ENCODE measurements at regions not wholly inside any gene's neighbourhood (a gene's known extent, or its start where the extent isn't known, plus 50 kb on each side); places are given as distances from the start of the nearest gene placed in this dataset.
"Not testable (repeated sequence)": the region's sequence is repeated elsewhere in the genome, so short reads cannot be mapped to it uniquely, and the experiment has no call there.

DNA sequence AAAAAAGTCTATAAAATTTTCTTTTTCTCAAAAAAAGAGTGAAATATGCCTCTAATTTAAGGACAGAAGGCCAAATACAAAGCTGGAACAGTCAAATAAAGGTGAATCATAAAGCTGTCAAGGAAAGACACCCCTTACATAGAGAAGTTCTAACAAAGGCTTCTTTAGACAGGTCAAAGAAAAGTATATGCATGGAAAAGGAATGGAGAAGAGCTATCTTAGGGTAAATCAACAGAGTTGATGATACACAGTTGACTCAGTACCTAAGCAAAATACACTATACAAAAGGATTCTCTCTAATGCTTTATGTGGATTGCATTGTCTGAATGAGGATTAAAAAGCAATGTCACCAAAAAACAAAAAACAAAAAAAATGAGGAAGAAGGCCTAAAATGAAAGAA, 214.8 kb downstream of the TXNL1 start:
- Histone ChIP-seq H3K9me3 (ENCODE audit: insufficient read depth, low read depth, low read length) (no peaks in the 10 kb centered on the region), H3K36me3 (ENCODE audit: insufficient read depth, low read length) (no peaks in the 10 kb centered on the region), H3K27ac (ENCODE audit: low read depth, low read length) (no peak overlapping the region), H4K20me1 (ENCODE audit: insufficient read depth, low read length) (no peaks in the 10 kb centered on the region), H3K9ac (ENCODE audit: low read length) (no peak overlapping the region), H3K27me3 (ENCODE audit: insufficient read depth, low read length) (no peaks in the 10 kb centered on the region), H3K79me2 (ENCODE audit: insufficient read depth, low read length) (no peaks in the 10 kb centered on the region), H3K4me1 (ENCODE audit: insufficient read depth, low read length) (no peaks in the 10 kb centered on the region), H3K4me3 (ENCODE audit: insufficient read depth, low read depth, low read length) (no peak overlapping the region), H3K4me2 (ENCODE audit: low read length) (no peak overlapping the region), H2AFZ (ENCODE audit: low read depth, low read length) (no peak overlapping the region)
- H3K36me3 Mint-ChIP-seq (ENCODE audit: low read depth, unreplicated experiment): no peaks in the 10 kb centered on the region
- FAIRE-seq (peak; percentile 26), DNase-seq (ENCODE audit: low read depth) (no peak)
- TF ChIP-seq, protein P1, sequence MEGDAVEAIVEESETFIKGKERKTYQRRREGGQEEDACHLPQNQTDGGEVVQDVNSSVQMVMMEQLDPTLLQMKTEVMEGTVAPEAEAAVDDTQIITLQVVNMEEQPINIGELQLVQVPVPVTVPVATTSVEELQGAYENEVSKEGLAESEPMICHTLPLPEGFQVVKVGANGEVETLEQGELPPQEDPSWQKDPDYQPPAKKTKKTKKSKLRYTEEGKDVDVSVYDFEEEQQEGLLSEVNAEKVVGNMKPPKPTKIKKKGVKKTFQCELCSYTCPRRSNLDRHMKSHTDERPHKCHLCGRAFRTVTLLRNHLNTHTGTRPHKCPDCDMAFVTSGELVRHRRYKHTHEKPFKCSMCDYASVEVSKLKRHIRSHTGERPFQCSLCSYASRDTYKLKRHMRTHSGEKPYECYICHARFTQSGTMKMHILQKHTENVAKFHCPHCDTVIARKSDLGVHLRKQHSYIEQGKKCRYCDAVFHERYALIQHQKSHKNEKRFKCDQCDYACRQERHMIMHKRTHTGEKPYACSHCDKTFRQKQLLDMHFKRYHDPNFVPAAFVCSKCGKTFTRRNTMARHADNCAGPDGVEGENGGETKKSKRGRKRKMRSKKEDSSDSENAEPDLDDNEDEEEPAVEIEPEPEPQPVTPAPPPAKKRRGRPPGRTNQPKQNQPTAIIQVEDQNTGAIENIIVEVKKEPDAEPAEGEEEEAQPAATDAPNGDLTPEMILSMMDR (IDR thresholded peaks at IDR 0.05; ENCODE audit: insufficient read depth, low read depth, low read length): no peak
- TF ChIP-seq EZH2 (IDR thresholded peaks at IDR 0.05; ENCODE audit: insufficient read depth, low read length): no peak
- no peak overlapping the region for H3K4me3 Mint-ChIP-seq (ENCODE audit: unreplicated experiment)
- H3K27ac Mint-ChIP-seq (ENCODE audit: unreplicated experiment): no peak overlapping the region
- H3K9me3 Mint-ChIP-seq (ENCODE audit: unreplicated experiment): peaks cover 14% of the 10 kb centered on the region
- no peaks in the 10 kb centered on the region for H3K27me3 Mint-ChIP-seq (ENCODE audit: low read depth, unreplicated experiment)
- no peaks in the 10 kb centered on the region for H3K4me1 Mint-ChIP-seq (ENCODE audit: low read depth, unreplicated experiment)

DNA sequence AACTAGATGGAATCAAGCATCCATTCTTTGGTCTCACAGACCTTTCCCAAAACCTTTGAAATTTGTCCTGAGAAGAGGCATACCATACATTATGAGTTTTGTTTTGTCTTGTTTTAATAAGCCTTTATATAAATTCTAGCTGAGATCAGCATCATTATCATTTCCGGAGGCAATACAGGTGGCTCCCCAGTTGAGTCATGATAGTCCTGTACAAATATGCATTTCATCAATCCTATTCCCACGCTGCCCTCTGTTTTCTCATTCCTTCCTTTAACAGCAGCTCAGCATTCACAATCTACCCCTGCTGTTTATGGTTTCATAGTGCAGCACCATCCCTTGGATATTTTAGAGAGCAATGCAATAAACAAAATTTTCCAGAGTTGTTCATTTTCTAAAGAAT, 216.7 kb downstream of the TXNL1 start:
- H3K79me2 ChIP-seq (ENCODE audit: insufficient read depth, low read length): no peaks in the 10 kb centered on the region
- no peaks in the 10 kb centered on the region for H3K36me3 Mint-ChIP-seq (ENCODE audit: low read depth, unreplicated experiment)
- no peak overlapping the region for H3K9ac ChIP-seq (ENCODE audit: low read length)
- no peaks in the 10 kb centered on the region for H3K9me3 ChIP-seq (ENCODE audit: insufficient read depth, low read depth, low read length)
- TF ChIP-seq, protein P1 (IDR thresholded peaks at IDR 0.05; ENCODE audit: insufficient read depth, low read depth, low read length): no peak
- no peak for TF ChIP-seq EZH2 (IDR thresholded peaks at IDR 0.05; ENCODE audit: insufficient read depth, low read length)
- H3K27me3 Mint-ChIP-seq (ENCODE audit: low read depth, unreplicated experiment): no peaks in the 10 kb centered on the region
- no peak overlapping the region for H3K4me3 Mint-ChIP-seq (ENCODE audit: unreplicated experiment)
- H3K27ac Mint-ChIP-seq (ENCODE audit: unreplicated experiment): no peak overlapping the region
- FAIRE-seq (no peak), DNase-seq (ENCODE audit: low read depth) (no peak)
- H3K4me1 ChIP-seq (ENCODE audit: insufficient read depth, low read length): no peaks in the 10 kb centered on the region
- H2AFZ ChIP-seq (ENCODE audit: low read depth, low read length): no peak overlapping the region
- H3K4me1 Mint-ChIP-seq (ENCODE audit: low read depth, unreplicated experiment): no peaks in the 10 kb centered on the region
- H3K4me2 ChIP-seq (ENCODE audit: low read length): no peak overlapping the region
- H3K9me3 Mint-ChIP-seq (ENCODE audit: unreplicated experiment): peaks cover 10% of the 10 kb centered on the region
- no peaks in the 10 kb centered on the region for H3K36me3 ChIP-seq (ENCODE audit: insufficient read depth, low read length)
- no peak overlapping the region for H3K4me3 ChIP-seq (ENCODE audit: insufficient read depth, low read depth, low read length)
- H3K27ac ChIP-seq (ENCODE audit: low read depth, low read length): no peak overlapping the region
- no peaks in the 10 kb centered on the region for H4K20me1 ChIP-seq (ENCODE audit: insufficient read depth, low read length)
- no peaks in the 10 kb centered on the region for H3K27me3 ChIP-seq (ENCODE audit: insufficient read depth, low read length)

DNA sequence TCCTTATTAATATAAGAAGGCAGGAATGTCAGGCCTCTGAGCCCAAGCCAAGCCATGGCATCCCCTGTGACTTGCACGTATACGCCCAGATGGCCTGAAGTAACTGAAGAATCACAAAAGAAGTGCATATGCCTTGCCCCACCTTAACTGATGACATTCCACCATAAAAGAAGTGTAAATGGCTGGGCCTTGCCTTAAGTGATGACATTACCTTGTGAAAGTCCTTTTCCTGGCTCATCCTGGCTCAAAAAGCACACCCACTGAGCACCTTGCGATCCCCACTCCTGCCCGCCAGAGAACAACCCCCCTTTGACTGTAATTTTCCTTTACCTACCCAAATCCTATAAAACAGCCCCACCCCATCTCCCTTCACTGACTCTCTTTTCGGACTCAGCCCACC, 217.5 kb downstream of the TXNL1 start:
- not testable (repeated sequence) for H3K27me3 ChIP-seq (ENCODE audit: insufficient read depth, low read length); H3K27ac ChIP-seq (ENCODE audit: low read depth, low read length); H2AFZ ChIP-seq (ENCODE audit: low read depth, low read length); H3K9ac ChIP-seq (ENCODE audit: low read length); H3K9me3 Mint-ChIP-seq (ENCODE audit: unreplicated experiment); H3K36me3 Mint-ChIP-seq (ENCODE audit: low read depth, unreplicated experiment); H3K36me3 ChIP-seq (ENCODE audit: insufficient read depth, low read length); H4K20me1 ChIP-seq (ENCODE audit: insufficient read depth, low read length); H3K27ac Mint-ChIP-seq (ENCODE audit: unreplicated experiment); H3K79me2 ChIP-seq (ENCODE audit: insufficient read depth, low read length); H3K4me2 ChIP-seq (ENCODE audit: low read length); DNase-seq (ENCODE audit: low read depth); H3K4me3 ChIP-seq (ENCODE audit: insufficient read depth, low read depth, low read length); H3K27me3 Mint-ChIP-seq (ENCODE audit: low read depth, unreplicated experiment); H3K4me1 ChIP-seq (ENCODE audit: insufficient read depth, low read length); H3K4me3 Mint-ChIP-seq (ENCODE audit: unreplicated experiment); H3K4me1 Mint-ChIP-seq (ENCODE audit: low read depth, unreplicated experiment); H3K9me3 ChIP-seq (ENCODE audit: insufficient read depth, low read depth, low read length); FAIRE-seq
